Fibroblast of mammary gland (primary cell): ENCODE measurements at regions not wholly inside any gene's neighbourhood (a gene's known extent, or its start where the extent isn't known, plus 50 kb on each side); places are given as distances from the start of the nearest gene placed in this dataset.

Source experiments
- DNase-seq: peaks from one replicate; pipeline ENCODE4 v3.0.0-alpha.2; 2010; ENCODE audit warnings: low read depth
- H3K4me3 ChIP-seq: 2 replicates; pipeline ENCODE4 v1.5.1; 2011; ENCODE audit warnings: low read depth, mild to moderate bottlenecking, low read length, moderate library complexity; ENCODE audit not compliant: control insufficient read depth
- CTCF ChIP-seq: conservative IDR thresholded peaks from 2 replicates; pipeline ENCODE4 v1.5.1; 2011; ENCODE audit warnings: low read depth, low read length, inconsistent platforms; ENCODE audit not compliant: control insufficient read depth, insufficient read depth

- no peak for TF ChIP-seq CTCF
- DNase-seq, result no peak
- H3K4me3 ChIP-seq, result no peak overlapping the region
Measured at GRCh38 chr16:85265810-85266209, 153.5 kb upstream of the CIBAR2 start.

GRCh38 chr16:85266857-85267256 is 154.6 kb upstream of the CIBAR2 start:
- DNase-seq, result no peak
- no peak overlapping the region for H3K4me3 ChIP-seq
- no peak for TF ChIP-seq CTCF

GRCh38 chr16:85267414-85267945 is 155.2 kb upstream of the CIBAR2 start:
- TF ChIP-seq CTCF, result no peak
- no peak overlapping the region for H3K4me3 ChIP-seq
- DNase-seq, result no peak

GRCh38 chr16:85269165-85269564 is 156.9 kb upstream of the CIBAR2 start:
- no peak for TF ChIP-seq CTCF
- H3K4me3 ChIP-seq, result no peak overlapping the region
- no peak for DNase-seq

GRCh38 chr16:85270374-85270773 is 158.1 kb upstream of the CIBAR2 start:
- no peak for TF ChIP-seq CTCF
- no peak for DNase-seq
- H3K4me3 ChIP-seq, result no peak overlapping the region

- H3K4me3 ChIP-seq, result no peak overlapping the region
- no peak for TF ChIP-seq CTCF
- no peak for DNase-seq
Measured at GRCh38 chr16:85271198-85271597, 158.9 kb upstream of the CIBAR2 start.

GRCh38 chr16:85273293-85273692 is 161.0 kb upstream of the CIBAR2 start:
- DNase-seq, result no peak

More at GRCh38 chr16:85273293-85273692, 161.0 kb upstream of the CIBAR2 start:
- no peak overlapping the region for H3K4me3 ChIP-seq
- no peak for TF ChIP-seq CTCF
